Peyer's patch (tissue), 4 donors: ENCODE measurements at regions not wholly inside any gene's neighbourhood (a gene's known extent, or its start where the extent isn't known, plus 50 kb on each side); places are given as distances from the start of the nearest gene placed in this dataset.

ENCODE experiments used
- CTCF ChIP-seq, 6 experiments: fragments of 450-650 bp in 4 of 6; fragments of 200-600 bp in 2 of 6; sonication (generic) in 1 of 6; IDR thresholded peaks; one replicate each; pipeline ENCODE4 v1.5.1; 2017 to 2019; ENCODE audit warnings: antibody characterized with exemption in 6 of 6, mild to moderate bottlenecking in 3 of 6, moderate library complexity in 1 of 6
- POLR2A ChIP-seq, 2 donors: fragments of 450-650 bp; IDR thresholded peaks; one replicate each; pipeline ENCODE4 v1.5.1; 2017; ENCODE audit warnings: antibody characterized with exemption in 2 of 2, mild to moderate bottlenecking in 2 of 2, moderate library complexity in 2 of 2

- TF ChIP-seq CTCF (IDR thresholded peaks at IDR 0.05) (no peak), POLR2A (IDR thresholded peaks at IDR 0.05) (no peak)
These were observed 103.3 kb upstream of the PRR23E start for GRCh38 chr3:127089486-127090145.
